NB4 (cell line): ENCODE measurements at regions not wholly inside any gene's neighbourhood (a gene's known extent, or its start where the extent isn't known, plus 50 kb on each side); places are given as distances from the start of the nearest gene placed in this dataset.

Source experiments
- CTCF ChIP-seq: IDR thresholded peaks from one replicate; pipeline ENCODE4 v1.5.1; 2012; ENCODE audit warnings: low read depth, low read length
- MYC ChIP-seq: IDR thresholded peaks from 2 replicates; pipeline ENCODE4 v1.6.1; 2011; ENCODE audit warnings: low read depth, low read length
- POLR2A ChIP-seq: IDR thresholded peaks from 2 replicates; pipeline ENCODE4 v1.6.1; 2011; ENCODE audit warnings: mild to moderate bottlenecking; ENCODE audit not compliant: insufficient read length; ENCODE audit errors: extremely low read depth
- TF ChIP-seq, protein P1 (sequence below): IDR thresholded peaks from 2 replicates; pipeline ENCODE4 v1.6.1; 2011; ENCODE audit warnings: low read depth, low read length

DNA sequence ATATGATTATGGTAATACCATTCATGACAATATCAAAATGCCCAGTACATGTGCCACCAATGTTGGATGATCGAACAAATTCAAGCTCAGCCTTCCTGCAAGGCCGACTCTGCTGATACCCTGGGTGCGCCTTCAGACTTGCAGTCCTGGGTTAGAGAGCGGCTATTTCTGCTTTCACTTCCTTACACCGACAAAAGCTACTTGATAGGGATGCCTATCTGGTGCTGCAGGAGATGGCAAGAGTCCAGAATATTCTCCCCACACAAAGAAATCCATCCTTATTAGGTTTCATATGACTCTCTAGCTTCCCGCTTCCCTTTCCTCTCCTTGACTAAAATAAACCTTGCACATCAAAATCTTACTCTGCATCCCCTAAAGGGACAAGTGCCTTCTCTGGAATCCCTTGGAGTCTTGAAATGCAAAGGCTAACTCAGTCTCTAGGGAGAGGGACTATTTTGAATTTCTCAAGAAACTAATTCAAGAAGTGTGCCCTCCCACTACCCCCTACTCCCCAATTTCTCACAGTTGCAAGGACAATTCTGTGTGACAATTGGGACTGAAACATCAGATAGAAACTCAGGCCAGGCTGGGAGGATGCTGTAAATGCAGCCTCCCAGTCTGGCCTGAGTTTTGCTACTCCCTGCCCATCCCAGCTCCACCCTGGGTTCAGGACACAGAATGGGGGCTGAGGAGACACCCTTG lies 103.1 kb upstream of the USP24 start:
- TF ChIP-seq CTCF: no peak
- no peak for TF ChIP-seq POLR2A
- no peak for TF ChIP-seq MYC
- TF ChIP-seq, protein P1, sequence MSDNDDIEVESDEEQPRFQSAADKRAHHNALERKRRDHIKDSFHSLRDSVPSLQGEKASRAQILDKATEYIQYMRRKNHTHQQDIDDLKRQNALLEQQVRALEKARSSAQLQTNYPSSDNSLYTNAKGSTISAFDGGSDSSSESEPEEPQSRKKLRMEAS: no peak
